ENCODE measurements at regions not wholly inside any gene's neighbourhood (a gene's known extent, or its start where the extent isn't known, plus 50 kb on each side); places are given as distances from the start of the nearest gene placed in this dataset.

DNA sequence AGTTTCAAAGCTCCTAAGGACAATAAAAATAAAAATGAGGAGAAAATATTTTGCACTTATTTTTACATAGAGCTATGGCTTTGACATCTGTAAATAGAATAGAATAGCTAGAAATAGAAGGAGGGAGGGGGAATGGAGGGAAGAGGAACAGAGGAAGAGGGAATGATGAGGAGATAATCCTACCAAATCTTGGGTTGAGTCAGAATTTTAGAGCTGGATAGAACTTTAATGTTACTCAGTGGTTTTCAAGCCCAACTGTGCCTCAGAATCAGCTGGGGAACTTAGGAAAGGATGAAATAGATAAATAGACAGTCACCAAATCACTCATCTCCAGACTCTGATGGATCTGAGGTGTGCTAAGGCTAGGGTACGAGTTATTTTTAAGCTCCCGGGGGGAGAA, 190.3 kb upstream of the FREM1 start:
- Mint-ChIP-seq H3K36me3 (ENCODE audit: low read depth) (no peaks in the 10 kb centered on the region), H3K4me3 (ENCODE audit: unreplicated experiment) (no peak overlapping the region), H3K9me3 (ENCODE audit: low read depth) (no peaks in the 10 kb centered on the region), H3K4me1 (ENCODE audit: low read depth) (no peaks in the 10 kb centered on the region), H3K27ac (ENCODE audit: unreplicated experiment) (no peak overlapping the region), H3K27me3 (ENCODE audit: low read depth) (peaks cover 3% of the 10 kb centered on the region)
- DNase-seq (ENCODE audit: low spot score) = no peak
- TF ChIP-seq, protein P1, sequence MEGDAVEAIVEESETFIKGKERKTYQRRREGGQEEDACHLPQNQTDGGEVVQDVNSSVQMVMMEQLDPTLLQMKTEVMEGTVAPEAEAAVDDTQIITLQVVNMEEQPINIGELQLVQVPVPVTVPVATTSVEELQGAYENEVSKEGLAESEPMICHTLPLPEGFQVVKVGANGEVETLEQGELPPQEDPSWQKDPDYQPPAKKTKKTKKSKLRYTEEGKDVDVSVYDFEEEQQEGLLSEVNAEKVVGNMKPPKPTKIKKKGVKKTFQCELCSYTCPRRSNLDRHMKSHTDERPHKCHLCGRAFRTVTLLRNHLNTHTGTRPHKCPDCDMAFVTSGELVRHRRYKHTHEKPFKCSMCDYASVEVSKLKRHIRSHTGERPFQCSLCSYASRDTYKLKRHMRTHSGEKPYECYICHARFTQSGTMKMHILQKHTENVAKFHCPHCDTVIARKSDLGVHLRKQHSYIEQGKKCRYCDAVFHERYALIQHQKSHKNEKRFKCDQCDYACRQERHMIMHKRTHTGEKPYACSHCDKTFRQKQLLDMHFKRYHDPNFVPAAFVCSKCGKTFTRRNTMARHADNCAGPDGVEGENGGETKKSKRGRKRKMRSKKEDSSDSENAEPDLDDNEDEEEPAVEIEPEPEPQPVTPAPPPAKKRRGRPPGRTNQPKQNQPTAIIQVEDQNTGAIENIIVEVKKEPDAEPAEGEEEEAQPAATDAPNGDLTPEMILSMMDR (IDR thresholded peaks at IDR 0.05) = no peak

DNA sequence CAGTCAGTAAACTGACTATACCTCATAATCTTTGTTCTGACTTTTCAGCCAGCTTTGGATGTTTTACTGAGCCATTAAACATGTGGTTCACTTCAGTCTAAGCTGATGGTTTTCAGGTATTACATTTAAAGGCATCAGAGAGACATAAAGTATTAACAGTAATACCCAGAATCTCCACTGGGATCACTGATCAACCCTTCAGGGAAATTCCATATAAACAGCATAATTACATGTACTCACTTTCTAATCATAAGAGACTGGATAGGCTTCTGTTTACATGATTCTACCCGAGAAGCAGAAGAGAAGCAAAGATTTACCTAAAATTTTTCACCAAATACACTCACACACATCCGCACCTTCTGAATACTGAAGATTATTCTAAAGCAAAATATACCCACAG, 186.7 kb upstream of the FREM1 start:
- Mint-ChIP-seq H3K4me1 (ENCODE audit: low read depth) (no peaks in the 10 kb centered on the region), H3K9me3 (ENCODE audit: low read depth) (peaks cover 7% of the 10 kb centered on the region), H3K27me3 (ENCODE audit: low read depth) (peaks cover 2% of the 10 kb centered on the region), H3K36me3 (ENCODE audit: low read depth) (peaks cover 2% of the 10 kb centered on the region), H3K4me3 (ENCODE audit: unreplicated experiment) (no peak overlapping the region), H3K27ac (ENCODE audit: unreplicated experiment) (no peak overlapping the region)
- TF ChIP-seq, protein P1 (IDR thresholded peaks at IDR 0.05) = peak; percentile 23
- no peak for DNase-seq (ENCODE audit: low spot score)

DNA sequence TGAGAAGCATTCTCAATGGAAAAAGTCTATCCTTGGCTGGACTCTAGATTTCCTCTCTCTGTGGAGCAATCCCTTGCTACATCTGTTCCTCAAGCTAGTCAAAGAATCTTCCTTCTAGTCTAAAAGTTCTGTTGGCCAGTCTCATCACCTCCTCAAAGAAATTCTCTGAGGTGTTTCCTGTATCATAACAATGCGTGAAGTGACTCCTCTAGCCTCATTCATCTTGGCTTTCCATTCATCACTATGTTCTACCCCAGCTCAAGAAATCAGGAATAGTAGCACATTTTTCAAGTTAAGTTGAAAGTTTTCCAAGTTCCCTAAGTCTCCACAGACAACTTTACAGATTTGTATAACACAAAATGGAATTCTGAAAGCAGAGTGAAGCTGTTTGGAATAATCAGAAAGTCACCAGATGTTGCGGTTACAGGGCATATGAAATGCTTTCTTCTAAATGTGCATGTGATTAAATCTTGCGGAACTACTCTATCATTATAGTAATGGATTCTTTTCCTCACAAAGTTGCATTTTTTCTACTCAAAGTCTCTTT, 176.6 kb upstream of the FREM1 start:
- Mint-ChIP-seq H3K4me1 (ENCODE audit: low read depth) (no peaks in the 10 kb centered on the region), H3K4me3 (ENCODE audit: unreplicated experiment) (no peak overlapping the region), H3K36me3 (ENCODE audit: low read depth) (no peaks in the 10 kb centered on the region), H3K27ac (ENCODE audit: unreplicated experiment) (no peak overlapping the region), H3K9me3 (ENCODE audit: low read depth) (no peaks in the 10 kb centered on the region), H3K27me3 (ENCODE audit: low read depth) (peaks cover 6% of the 10 kb centered on the region)
- TF ChIP-seq, protein P1 (IDR thresholded peaks at IDR 0.05) = no peak
- DNase-seq (ENCODE audit: low spot score) = no peak

DNA sequence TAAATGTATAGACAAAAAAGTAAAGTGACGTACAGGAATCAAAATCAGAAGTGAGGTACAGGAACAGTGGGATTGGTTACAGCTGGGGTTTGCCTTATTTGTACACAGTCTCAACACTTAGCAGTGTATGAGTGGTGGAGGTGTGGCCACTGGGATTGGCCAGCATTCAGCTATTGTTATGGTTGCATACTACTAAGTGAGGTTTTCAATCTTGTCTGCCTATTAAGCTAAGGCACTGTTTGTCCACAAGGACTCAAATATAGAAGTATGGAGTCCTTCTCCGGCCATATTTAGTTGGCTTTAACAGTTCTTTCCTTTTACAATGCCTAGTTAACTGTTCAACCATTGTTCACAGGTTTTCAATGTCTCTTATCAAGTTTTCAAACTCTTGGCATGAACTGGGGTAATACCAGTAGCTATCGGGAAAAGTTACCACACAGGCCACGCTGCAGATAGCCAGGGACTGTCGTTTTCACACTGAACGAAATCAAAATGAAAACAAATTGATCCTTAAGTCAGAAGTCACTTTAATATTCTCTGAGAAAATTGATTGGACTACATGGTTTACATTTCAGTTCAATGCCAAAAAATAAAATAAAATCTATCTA, 176.0 kb upstream of the FREM1 start:
- Mint-ChIP-seq H3K27ac (ENCODE audit: unreplicated experiment) (no peak overlapping the region), H3K4me1 (ENCODE audit: low read depth) (no peaks in the 10 kb centered on the region), H3K27me3 (ENCODE audit: low read depth) (peaks cover 6% of the 10 kb centered on the region), H3K4me3 (ENCODE audit: unreplicated experiment) (no peak overlapping the region), H3K9me3 (ENCODE audit: low read depth) (no peaks in the 10 kb centered on the region), H3K36me3 (ENCODE audit: low read depth) (no peaks in the 10 kb centered on the region)
- DNase-seq (ENCODE audit: low spot score) = no peak
- TF ChIP-seq, protein P1 (IDR thresholded peaks at IDR 0.05) = no peak

DNA sequence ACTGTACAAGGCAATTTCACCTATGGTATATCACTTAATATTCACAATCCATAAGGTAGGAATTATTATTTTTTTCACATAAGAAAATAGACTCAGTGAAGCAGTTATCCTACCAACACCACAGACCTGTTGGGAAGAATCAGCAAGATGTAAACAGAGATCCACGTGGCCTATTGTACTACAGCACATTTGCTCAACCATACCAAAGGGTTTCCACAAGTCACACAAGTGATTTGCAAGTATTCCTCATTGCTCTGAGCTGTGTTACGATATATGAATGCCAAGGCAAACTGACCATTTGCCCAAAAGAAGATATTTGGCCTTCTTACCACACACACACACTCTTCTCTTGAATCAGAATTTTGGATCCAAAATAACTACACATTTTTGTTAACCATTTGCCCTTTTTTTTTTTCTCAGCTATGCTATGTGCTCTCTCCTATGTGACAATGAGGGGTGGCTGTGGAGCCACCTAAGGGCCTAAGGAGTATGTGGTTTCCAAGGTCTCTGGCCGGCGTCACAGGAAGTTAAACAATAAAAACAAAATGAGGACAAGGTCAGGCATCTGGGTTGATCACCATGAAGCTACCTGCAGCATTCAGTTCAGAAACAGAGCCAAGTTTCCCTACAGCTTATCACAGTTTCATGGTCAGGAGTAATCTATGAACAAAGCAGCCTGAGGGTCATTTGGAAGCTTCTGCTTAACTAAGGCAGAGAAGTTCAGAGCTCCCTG, 171.0 kb upstream of the FREM1 start:
- Mint-ChIP-seq H3K9me3 (ENCODE audit: low read depth) (no peaks in the 10 kb centered on the region), H3K4me3 (ENCODE audit: unreplicated experiment) (no peak overlapping the region), H3K36me3 (ENCODE audit: low read depth) (no peaks in the 10 kb centered on the region), H3K4me1 (ENCODE audit: low read depth) (no peaks in the 10 kb centered on the region), H3K27ac (ENCODE audit: unreplicated experiment) (no peak overlapping the region), H3K27me3 (ENCODE audit: low read depth) (peaks cover 4% of the 10 kb centered on the region)
- DNase-seq (ENCODE audit: low spot score) = no peak
- TF ChIP-seq, protein P1 (IDR thresholded peaks at IDR 0.05) = no peak

Data from chondrocyte (in vitro differentiated cells).